ENCODE measurements at regions not wholly inside any gene's neighbourhood (a gene's known extent, or its start where the extent isn't known, plus 50 kb on each side); places are given as distances from the start of the nearest gene placed in this dataset.

DNA sequence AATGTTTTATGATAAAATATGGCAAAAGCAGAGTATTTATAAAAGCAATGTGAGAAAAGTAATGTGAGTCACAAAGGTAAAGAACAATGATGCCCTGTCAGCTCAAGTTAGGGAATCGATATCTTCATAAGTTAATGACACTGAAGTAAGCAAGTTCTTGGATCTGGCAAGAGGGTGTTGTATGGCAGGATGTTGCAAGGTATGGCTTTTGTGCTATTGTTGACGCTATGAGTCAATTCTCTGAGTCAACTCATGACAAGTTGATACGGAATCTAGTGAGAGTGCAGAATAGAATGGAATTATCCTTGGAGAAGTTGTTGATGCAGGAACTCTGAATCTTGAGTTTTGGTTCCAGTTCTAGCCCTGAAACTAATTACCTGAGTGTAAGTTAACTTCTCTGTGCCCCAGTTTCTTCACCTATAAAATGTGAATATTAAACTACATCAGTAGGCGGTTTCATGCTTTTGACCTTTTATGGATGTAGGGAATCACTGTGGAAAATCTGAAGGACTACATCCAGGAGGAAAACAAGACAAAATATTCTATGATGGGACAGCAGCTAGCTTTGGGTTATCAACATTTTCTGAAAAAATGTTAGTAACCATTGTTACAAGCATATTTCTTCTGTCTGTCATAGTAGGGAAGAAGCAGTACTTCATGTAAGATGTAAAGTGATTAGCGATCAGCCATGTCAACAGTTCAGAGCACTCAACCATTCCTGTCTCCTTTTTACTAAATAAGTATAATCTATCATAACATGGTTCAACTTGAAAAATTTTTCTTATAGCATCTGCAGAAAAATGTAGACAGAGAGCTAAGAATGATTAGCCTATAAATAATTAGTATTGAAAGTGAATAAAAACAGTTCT is 96.9 kb downstream of the ATP6V1G3 start (continued):
- TF ChIP-seq, protein P1, sequence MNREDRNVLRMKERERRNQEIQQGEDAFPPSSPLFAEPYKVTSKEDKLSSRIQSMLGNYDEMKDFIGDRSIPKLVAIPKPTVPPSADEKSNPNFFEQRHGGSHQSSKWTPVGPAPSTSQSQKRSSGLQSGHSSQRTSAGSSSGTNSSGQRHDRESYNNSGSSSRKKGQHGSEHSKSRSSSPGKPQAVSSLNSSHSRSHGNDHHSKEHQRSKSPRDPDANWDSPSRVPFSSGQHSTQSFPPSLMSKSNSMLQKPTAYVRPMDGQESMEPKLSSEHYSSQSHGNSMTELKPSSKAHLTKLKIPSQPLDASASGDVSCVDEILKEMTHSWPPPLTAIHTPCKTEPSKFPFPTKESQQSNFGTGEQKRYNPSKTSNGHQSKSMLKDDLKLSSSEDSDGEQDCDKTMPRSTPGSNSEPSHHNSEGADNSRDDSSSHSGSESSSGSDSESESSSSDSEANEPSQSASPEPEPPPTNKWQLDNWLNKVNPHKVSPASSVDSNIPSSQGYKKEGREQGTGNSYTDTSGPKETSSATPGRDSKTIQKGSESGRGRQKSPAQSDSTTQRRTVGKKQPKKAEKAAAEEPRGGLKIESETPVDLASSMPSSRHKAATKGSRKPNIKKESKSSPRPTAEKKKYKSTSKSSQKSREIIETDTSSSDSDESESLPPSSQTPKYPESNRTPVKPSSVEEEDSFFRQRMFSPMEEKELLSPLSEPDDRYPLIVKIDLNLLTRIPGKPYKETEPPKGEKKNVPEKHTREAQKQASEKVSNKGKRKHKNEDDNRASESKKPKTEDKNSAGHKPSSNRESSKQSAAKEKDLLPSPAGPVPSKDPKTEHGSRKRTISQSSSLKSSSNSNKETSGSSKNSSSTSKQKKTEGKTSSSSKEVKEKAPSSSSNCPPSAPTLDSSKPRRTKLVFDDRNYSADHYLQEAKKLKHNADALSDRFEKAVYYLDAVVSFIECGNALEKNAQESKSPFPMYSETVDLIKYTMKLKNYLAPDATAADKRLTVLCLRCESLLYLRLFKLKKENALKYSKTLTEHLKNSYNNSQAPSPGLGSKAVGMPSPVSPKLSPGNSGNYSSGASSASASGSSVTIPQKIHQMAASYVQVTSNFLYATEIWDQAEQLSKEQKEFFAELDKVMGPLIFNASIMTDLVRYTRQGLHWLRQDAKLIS (CRISPR knock-in tag; IDR thresholded peaks at IDR 0.05) = no peak
- TF ChIP-seq NBN (IDR thresholded peaks at IDR 0.05; ENCODE audit: low read depth) = no peak
- TF ChIP-seq, protein P2, sequence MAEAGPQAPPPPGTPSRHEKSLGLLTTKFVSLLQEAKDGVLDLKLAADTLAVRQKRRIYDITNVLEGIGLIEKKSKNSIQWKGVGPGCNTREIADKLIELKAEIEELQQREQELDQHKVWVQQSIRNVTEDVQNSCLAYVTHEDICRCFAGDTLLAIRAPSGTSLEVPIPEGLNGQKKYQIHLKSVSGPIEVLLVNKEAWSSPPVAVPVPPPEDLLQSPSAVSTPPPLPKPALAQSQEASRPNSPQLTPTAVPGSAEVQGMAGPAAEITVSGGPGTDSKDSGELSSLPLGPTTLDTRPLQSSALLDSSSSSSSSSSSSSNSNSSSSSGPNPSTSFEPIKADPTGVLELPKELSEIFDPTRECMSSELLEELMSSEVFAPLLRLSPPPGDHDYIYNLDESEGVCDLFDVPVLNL (CRISPR knock-in tag; IDR thresholded peaks at IDR 0.05; ENCODE audit: low read depth) = no peak
- TF ChIP-seq, protein P3, sequence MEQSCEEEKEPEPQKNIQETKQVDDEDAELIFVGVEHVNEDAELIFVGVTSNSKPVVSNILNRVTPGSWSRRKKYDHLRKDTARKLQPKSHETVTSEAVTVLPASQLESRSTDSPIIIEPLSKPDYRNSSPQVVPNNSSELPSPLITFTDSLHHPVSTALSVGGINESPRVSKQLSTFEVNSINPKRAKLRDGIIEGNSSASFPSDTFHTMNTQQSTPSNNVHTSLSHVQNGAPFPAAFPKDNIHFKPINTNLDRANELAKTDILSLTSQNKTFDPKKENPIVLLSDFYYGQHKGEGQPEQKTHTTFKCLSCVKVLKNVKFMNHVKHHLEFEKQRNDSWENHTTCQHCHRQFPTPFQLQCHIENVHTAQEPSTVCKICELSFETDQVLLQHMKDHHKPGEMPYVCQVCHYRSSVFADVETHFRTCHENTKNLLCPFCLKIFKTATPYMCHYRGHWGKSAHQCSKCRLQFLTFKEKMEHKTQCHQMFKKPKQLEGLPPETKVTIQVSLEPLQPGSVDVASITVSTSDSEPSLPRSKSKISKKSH (CRISPR knock-in tag; IDR thresholded peaks at IDR 0.05) = no peak
- TF ChIP-seq, protein P4, sequence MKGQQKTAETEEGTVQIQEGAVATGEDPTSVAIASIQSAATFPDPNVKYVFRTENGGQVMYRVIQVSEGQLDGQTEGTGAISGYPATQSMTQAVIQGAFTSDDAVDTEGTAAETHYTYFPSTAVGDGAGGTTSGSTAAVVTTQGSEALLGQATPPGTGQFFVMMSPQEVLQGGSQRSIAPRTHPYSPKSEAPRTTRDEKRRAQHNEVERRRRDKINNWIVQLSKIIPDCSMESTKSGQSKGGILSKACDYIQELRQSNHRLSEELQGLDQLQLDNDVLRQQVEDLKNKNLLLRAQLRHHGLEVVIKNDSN (CRISPR knock-in tag; IDR thresholded peaks at IDR 0.05) = no peak
